CD4-positive, alpha-beta T cell (primary cell): ENCODE measurements at regions not wholly inside any gene's neighbourhood (a gene's known extent, or its start where the extent isn't known, plus 50 kb on each side); places are given as distances from the start of the nearest gene placed in this dataset.

Source experiments
- ATAC-seq: fragments of 200-7000 bp; cut with Tn5 transposase; one replicate; pipeline ENCODE4 v1.10.0; 2022; ENCODE audit warnings: mild to moderate bottlenecking; ENCODE audit not compliant: poor library complexity
- CTCF ChIA-PET: fragments of 350-600 bp; sonication (Branson Sonifier 250); formaldehyde crosslinking; loops from one replicate; lab custom pipeline; 2021; ENCODE audit warnings: antibody characterized with exemption, inconsistent platforms; lab: Charles Lee
- POLR2A ChIA-PET: fragments of 350-600 bp; sonication (Branson Sonifier 250); formaldehyde crosslinking; loops from one replicate; lab custom pipeline; 2021; ENCODE audit warnings: antibody characterized with exemption, inconsistent platforms; lab: Charles Lee
- DNase-seq, 14 experiments: peaks; one replicate each; pipeline ENCODE4 v3.0.0-alpha.2; 2013 to 2020; ENCODE audit warnings: mixed read lengths in 2 of 14
- H3K27ac ChIP-seq, 2 donors: one replicate each; pipeline versions ENCODE4 v1.5.1 to v1.7.0; 2013; ENCODE audit warnings: low read length in 2 of 2, low read depth in 1 of 2, mild to moderate bottlenecking in 1 of 2
- H3K27me3 ChIP-seq, 2 experiments: 1 replicate in 1 of 2; 2 replicates in 1 of 2; pipeline versions ENCODE4 v1.6.1 to v1.7.0; 2013; ENCODE audit warnings: low read length in 2 of 2, control low read depth in 1 of 2, mild to moderate bottlenecking in 1 of 2, moderate library complexity in 1 of 2; ENCODE audit not compliant: insufficient read depth in 2 of 2, control insufficient read depth in 1 of 2
- H3K36me3 ChIP-seq: one replicate; pipeline ENCODE4 v1.6.1; 2013; ENCODE audit warnings: low read length, control low read depth; ENCODE audit not compliant: insufficient read depth
- H3K4me1 ChIP-seq: one replicate; pipeline ENCODE4 v1.6.1; 2013; ENCODE audit warnings: low read length, control low read depth; ENCODE audit not compliant: insufficient read depth
- H3K4me3 ChIP-seq: one replicate; pipeline ENCODE4 v1.5.1; 2013; ENCODE audit warnings: mild to moderate bottlenecking, low read length, moderate library complexity
- H3K9me3 ChIP-seq, 2 experiments: 1 replicate in 1 of 2; 2 replicates in 1 of 2; pipeline versions ENCODE4 v1.6.1 to v1.7.0; 2013; ENCODE audit warnings: low read length in 2 of 2, mild to moderate bottlenecking in 2 of 2, control low read depth in 1 of 2, moderate library complexity in 1 of 2; ENCODE audit not compliant: control insufficient read depth in 1 of 2, insufficient read depth in 1 of 2
- H3K27ac Mint-ChIP-seq: one replicate; pipeline ENCODE4 v1.8.0; 2020; ENCODE audit warnings: mixed read lengths
- H3K27me3 Mint-ChIP-seq: one replicate; pipeline ENCODE4 v1.8.0; 2021; ENCODE audit warnings: mixed read lengths
- H3K36me3 Mint-ChIP-seq: one replicate; pipeline ENCODE4 v1.8.0; 2021; ENCODE audit warnings: low read depth, mixed read lengths
- H3K4me1 Mint-ChIP-seq: one replicate; pipeline ENCODE4 v1.8.0; 2021; ENCODE audit warnings: low read depth, mixed read lengths
- H3K4me3 Mint-ChIP-seq: one replicate; pipeline ENCODE4 v1.8.0; 2020; ENCODE audit warnings: mild to moderate bottlenecking, mixed read lengths
- H3K9me3 Mint-ChIP-seq: one replicate; pipeline ENCODE4 v1.8.0; 2020; ENCODE audit warnings: mixed read lengths
- CTCF ChIP-seq: fragments of 200-600 bp; IDR thresholded peaks from one replicate; pipeline ENCODE4 v1.8.0; 2022; ENCODE audit warnings: antibody characterized with exemption, mild to moderate bottlenecking
- intact Hi-C, 2 experiments: fragments of 100-400 bp; cut with DNase I in 1 of 2; cut with micrococcal nuclease in 1 of 2; formaldehyde crosslinking; loops; one replicate each; pipeline versions ENCODE4 v1.15.1 to v1.9.0; 2023 to 2025; cut with DNase I, micrococcal nuclease

- Histone ChIP-seq H3K27me3 (no peaks in the 10 kb centered on the region), H3K4me3 (no peak overlapping the region), H3K27ac (no peak overlapping the region), H3K36me3 (no peaks in the 10 kb centered on the region), H3K4me1 (no peaks in the 10 kb centered on the region), H3K9me3 (peaks cover 0 to 6% of the 10 kb centered on the region in 2 experiments)
- no peak for DNase-seq
- no peak for ATAC-seq
- Mint-ChIP-seq H3K9me3 (no peaks in the 10 kb centered on the region), H3K4me1 (no peaks in the 10 kb centered on the region), H3K4me3 (no peak overlapping the region), H3K27ac (no peak overlapping the region), H3K27me3 (no peaks in the 10 kb centered on the region), H3K36me3 (no peaks in the 10 kb centered on the region)
- intact Hi-C loops = no loop called here
- no peak for TF ChIP-seq CTCF
- POLR2A ChIA-PET = no interaction called here
- CTCF ChIA-PET = no interaction called here
Observed at GRCh38 chr6:91266156-91266555, 679.3 kb upstream of the MAP3K7 start.

GRCh38 chr6:91243436-91243835 is 656.6 kb upstream of the MAP3K7 start:
- H3K4me1 Mint-ChIP-seq = no peaks in the 10 kb centered on the region
- H3K36me3 Mint-ChIP-seq = no peaks in the 10 kb centered on the region
- DNase-seq = no peak
- H3K27ac ChIP-seq = no peak overlapping the region
- no peaks in the 10 kb centered on the region for H3K36me3 ChIP-seq
- H3K27me3 Mint-ChIP-seq = no peaks in the 10 kb centered on the region
- CTCF ChIA-PET = no interaction called here
- no peak overlapping the region for H3K4me3 ChIP-seq
- no peaks in the 10 kb centered on the region for H3K9me3 Mint-ChIP-seq
- ATAC-seq = no peak
- H3K9me3 ChIP-seq = no peaks in the 10 kb centered on the region
- no peaks in the 10 kb centered on the region for H3K4me1 ChIP-seq
- intact Hi-C loops = no loop called here
- no peak overlapping the region for H3K4me3 Mint-ChIP-seq
- POLR2A ChIA-PET = no interaction called here
- H3K27ac Mint-ChIP-seq = no peak overlapping the region
- no peak for TF ChIP-seq CTCF
- H3K27me3 ChIP-seq = no peaks in the 10 kb centered on the region

GRCh38 chr6:91242614-91242949 is 655.7 kb upstream of the MAP3K7 start:
- TF ChIP-seq CTCF = no peak
- no peaks in the 10 kb centered on the region for H3K4me1 ChIP-seq
- ChIA-PET CTCF (no interaction called here), POLR2A (no interaction called here)
- H3K27me3 ChIP-seq = no peaks in the 10 kb centered on the region
- H3K27me3 Mint-ChIP-seq = no peaks in the 10 kb centered on the region
- no peaks in the 10 kb centered on the region for H3K9me3 ChIP-seq
- H3K4me3 ChIP-seq = no peak overlapping the region
- no peaks in the 10 kb centered on the region for H3K36me3 Mint-ChIP-seq
- H3K4me3 Mint-ChIP-seq = no peak overlapping the region
- no peak overlapping the region for H3K27ac Mint-ChIP-seq
- ATAC-seq (no peak), DNase-seq (no peak)
- H3K4me1 Mint-ChIP-seq = no peaks in the 10 kb centered on the region
- H3K36me3 ChIP-seq = no peaks in the 10 kb centered on the region
- intact Hi-C loops = no loop called here
- no peak overlapping the region for H3K27ac ChIP-seq
- H3K9me3 Mint-ChIP-seq = no peaks in the 10 kb centered on the region
